Activated naive CD4-positive, alpha-beta T cell treated with anti-CD3 and anti-CD28 coated beads, Interleukin-2, amount 50 U/mL, for 16 hours (primary cell): ENCODE measurements at regions not wholly inside any gene's neighbourhood (a gene's known extent, or its start where the extent isn't known, plus 50 kb on each side); places are given as distances from the start of the nearest gene placed in this dataset.
"Not testable (repeated sequence)": the region's sequence is repeated elsewhere in the genome, so short reads cannot be mapped to it uniquely, and the experiment has no call there.

Source experiments
- DNase-seq: peaks from one replicate; pipeline ENCODE4 v3.0.0-alpha.2; 2020

DNA sequence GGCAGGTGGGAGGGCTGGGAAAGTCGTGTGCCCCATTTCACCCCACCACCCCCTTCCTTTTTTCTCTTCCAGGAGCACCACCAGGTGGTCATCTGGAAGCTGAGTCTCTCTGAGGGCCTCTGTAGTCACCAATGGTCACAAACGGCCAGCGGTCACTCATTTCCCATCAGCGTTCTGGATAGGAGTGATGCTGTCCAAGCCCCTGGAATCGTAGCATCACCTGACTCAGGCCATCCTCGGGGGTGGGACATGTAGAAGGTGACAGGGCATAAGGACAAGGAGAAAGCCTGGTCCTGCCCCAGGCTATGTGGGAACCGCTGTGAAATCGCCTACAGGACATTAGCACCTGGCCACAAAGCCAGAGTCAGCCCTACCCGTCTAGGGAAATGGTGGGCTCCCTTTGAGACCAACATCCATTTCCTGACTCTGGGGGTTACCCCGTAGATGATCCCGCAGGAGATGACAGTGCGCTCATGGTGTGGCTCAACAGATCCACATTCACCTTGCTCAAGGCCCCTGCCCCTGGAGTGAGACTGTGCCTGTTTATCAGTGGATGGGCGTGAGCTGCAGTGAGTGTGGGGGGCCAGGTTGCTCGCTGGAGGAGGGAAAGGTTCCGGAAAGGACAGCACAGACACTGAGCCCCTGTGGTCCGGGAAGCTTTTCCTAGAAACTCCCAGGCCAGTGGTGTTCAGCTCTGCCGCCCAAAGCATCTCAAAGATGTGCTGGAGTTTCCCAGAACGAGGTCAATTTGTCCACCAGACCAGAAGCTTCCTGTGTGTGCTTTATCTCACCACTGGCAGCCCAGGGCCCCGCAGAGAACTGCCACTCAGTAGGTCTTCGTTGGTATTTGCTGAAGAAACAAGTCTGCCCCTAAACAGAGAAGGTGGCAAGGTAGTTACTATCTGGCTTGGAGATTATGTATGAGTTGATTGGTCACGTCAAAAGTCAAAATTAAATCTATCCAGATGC, 61.1 kb upstream of the UNC5A start:
- no peak for DNase-seq

- no peak for DNase-seq
These were observed 60.2 kb upstream of the UNC5A start for GRCh38 chr5:176750144-176750543.

- no peak for DNase-seq
These were observed 55.9 kb upstream of the UNC5A start for GRCh38 chr5:176754376-176754973.

DNA sequence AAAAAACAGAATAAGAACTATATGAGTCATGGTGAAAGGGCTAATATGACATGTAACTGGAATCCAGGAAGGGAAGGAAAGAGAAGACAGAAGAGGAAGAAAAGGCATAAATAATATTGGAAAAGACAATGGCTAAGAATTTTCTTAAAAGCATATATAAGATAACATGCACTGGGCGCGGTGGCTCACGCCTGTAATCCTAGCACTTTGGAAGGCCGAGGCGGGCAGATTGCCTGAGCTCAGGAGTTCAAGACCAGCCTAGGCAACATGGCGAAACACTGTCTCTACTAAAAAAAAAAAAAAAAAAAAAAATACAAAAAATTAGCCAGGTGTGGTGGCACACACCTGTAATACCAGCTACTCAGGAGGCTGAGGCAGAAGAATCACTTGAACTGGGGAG, 54.8 kb upstream of the UNC5A start:
- not testable (repeated sequence) for DNase-seq

GRCh38 chr5:176757569-176757968, 52.8 kb upstream of the UNC5A start:
- not testable (repeated sequence) for DNase-seq
